ENCODE measurements at regions not wholly inside any gene's neighbourhood (a gene's known extent, or its start where the extent isn't known, plus 50 kb on each side); places are given as distances from the start of the nearest gene placed in this dataset.

DNA sequence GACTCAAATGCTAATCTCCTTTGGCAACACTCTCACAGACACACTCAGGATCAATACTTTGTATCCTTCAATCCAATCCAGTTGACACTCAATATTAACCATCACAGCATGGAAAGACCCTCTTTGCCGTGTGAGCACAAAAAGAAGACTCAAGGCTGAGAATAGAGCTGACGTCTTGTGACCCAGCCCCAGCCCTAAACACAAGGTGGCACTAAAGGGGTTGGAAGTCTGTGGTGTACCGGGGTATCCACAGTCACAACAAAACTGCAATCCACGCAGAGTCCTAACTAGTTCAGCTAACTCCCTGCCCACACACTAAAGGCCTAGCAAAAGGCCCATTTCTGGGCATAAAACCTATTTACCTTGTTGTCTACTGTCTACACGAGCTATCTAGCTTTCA lies 200.1 kb downstream of the ACTR3B start:
- TF ChIP-seq YY1 (IDR thresholded peaks at IDR 0.05) (no peak), TAF1 (conservative IDR thresholded peaks at IDR 0.05) (no peak), EGR1 (IDR thresholded peaks at IDR 0.05; ENCODE audit: low read depth in 2 of 2) (no peak), GABPA (IDR thresholded peaks at IDR 0.05 in 1 of 2, conservative IDR thresholded peaks at IDR 0.05 in 1 of 2) (no peak), SP1 (IDR thresholded peaks at IDR 0.05) (no peak), FOXA1 (IDR thresholded peaks at IDR 0.05) (no peak), JUND (IDR thresholded peaks at IDR 0.05) (no peak), RAD21 (IDR thresholded peaks at IDR 0.05) (no peak)
- TF ChIP-seq, protein P1, sequence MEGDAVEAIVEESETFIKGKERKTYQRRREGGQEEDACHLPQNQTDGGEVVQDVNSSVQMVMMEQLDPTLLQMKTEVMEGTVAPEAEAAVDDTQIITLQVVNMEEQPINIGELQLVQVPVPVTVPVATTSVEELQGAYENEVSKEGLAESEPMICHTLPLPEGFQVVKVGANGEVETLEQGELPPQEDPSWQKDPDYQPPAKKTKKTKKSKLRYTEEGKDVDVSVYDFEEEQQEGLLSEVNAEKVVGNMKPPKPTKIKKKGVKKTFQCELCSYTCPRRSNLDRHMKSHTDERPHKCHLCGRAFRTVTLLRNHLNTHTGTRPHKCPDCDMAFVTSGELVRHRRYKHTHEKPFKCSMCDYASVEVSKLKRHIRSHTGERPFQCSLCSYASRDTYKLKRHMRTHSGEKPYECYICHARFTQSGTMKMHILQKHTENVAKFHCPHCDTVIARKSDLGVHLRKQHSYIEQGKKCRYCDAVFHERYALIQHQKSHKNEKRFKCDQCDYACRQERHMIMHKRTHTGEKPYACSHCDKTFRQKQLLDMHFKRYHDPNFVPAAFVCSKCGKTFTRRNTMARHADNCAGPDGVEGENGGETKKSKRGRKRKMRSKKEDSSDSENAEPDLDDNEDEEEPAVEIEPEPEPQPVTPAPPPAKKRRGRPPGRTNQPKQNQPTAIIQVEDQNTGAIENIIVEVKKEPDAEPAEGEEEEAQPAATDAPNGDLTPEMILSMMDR (IDR thresholded peaks at IDR 0.05; ENCODE audit: low read depth, low read length, missing input control): no peak
- TF ChIP-seq, protein P2, sequence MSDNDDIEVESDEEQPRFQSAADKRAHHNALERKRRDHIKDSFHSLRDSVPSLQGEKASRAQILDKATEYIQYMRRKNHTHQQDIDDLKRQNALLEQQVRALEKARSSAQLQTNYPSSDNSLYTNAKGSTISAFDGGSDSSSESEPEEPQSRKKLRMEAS (IDR thresholded peaks at IDR 0.05): no peak
- TF ChIP-seq, protein P3, sequence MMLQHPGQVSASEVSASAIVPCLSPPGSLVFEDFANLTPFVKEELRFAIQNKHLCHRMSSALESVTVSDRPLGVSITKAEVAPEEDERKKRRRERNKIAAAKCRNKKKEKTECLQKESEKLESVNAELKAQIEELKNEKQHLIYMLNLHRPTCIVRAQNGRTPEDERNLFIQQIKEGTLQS (IDR thresholded peaks at IDR 0.05): no peak
- TF ChIP-seq, protein P4, sequence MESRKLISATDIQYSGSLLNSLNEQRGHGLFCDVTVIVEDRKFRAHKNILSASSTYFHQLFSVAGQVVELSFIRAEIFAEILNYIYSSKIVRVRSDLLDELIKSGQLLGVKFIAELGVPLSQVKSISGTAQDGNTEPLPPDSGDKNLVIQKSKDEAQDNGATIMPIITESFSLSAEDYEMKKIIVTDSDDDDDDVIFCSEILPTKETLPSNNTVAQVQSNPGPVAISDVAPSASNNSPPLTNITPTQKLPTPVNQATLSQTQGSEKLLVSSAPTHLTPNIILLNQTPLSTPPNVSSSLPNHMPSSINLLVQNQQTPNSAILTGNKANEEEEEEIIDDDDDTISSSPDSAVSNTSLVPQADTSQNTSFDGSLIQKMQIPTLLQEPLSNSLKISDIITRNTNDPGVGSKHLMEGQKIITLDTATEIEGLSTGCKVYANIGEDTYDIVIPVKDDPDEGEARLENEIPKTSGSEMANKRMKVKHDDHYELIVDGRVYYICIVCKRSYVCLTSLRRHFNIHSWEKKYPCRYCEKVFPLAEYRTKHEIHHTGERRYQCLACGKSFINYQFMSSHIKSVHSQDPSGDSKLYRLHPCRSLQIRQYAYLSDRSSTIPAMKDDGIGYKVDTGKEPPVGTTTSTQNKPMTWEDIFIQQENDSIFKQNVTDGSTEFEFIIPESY (IDR thresholded peaks at IDR 0.05): no peak

Measured in liver (tissue), 3 donors.